WTC11 (cell line): ENCODE measurements at regions not wholly inside any gene's neighbourhood (a gene's known extent, or its start where the extent isn't known, plus 50 kb on each side); places are given as distances from the start of the nearest gene placed in this dataset.

Experiments
- ATAC-seq: fragments of 200-7000 bp; cut with Tn5 transposase; 2 replicates; pipeline ENCODE4 v1.10.0; 2021; ENCODE audit warnings: mild to moderate bottlenecking, moderate library complexity
- CTCF ChIA-PET: fragments of 300-600 bp; sonication (Branson Sonifier 250); formaldehyde crosslinking; loops from one replicate; lab custom pipeline; 2021; ENCODE audit warnings: antibody characterized with exemption; lab: Charles Lee
- POLR2A ChIA-PET: fragments of 350-600 bp; sonication (Branson Sonifier 250); formaldehyde crosslinking; loops from one replicate; lab custom pipeline; 2021; ENCODE audit warnings: antibody characterized with exemption; lab: Charles Lee
- DNase-seq: peaks from one replicate; pipeline ENCODE4 v3.0.0; 2021; ENCODE audit warnings: low spot score
- H3K27ac Mint-ChIP-seq: 2 replicates; pipeline ENCODE4 v1.8.0; 2021; ENCODE audit warnings: mixed read lengths
- H3K27me3 Mint-ChIP-seq: 2 replicates; pipeline ENCODE4 v1.8.0; 2021; ENCODE audit warnings: low read depth, mild to moderate bottlenecking, moderate library complexity, mixed read lengths
- H3K36me3 Mint-ChIP-seq: 2 replicates; pipeline ENCODE4 v1.8.0; 2021; ENCODE audit warnings: mixed read lengths
- H3K4me1 Mint-ChIP-seq: 2 replicates; pipeline ENCODE4 v1.8.0; 2022; ENCODE audit warnings: mixed read lengths
- H3K4me3 Mint-ChIP-seq: 2 replicates; pipeline ENCODE4 v1.8.0; 2021; ENCODE audit warnings: mild to moderate bottlenecking, moderate library complexity, mixed read lengths
- H3K9me3 Mint-ChIP-seq: 2 replicates; pipeline ENCODE4 v1.8.0; 2021; ENCODE audit warnings: mixed read lengths
- ATF1 ChIP-seq: sonication (generic); formaldehyde crosslinking; IDR thresholded peaks from 2 replicates; pipeline ENCODE4 v1.8.1; 2023; ENCODE audit warnings: mild to moderate bottlenecking, moderate library complexity, missing genetic modification reagents
- CREB1 ChIP-seq: sonication (generic); formaldehyde crosslinking; IDR thresholded peaks from 2 replicates; pipeline ENCODE4 v1.8.0; 2023; ENCODE audit warnings: mild to moderate bottlenecking, missing genetic modification reagents
- CREM ChIP-seq: sonication (generic); formaldehyde crosslinking; IDR thresholded peaks from 2 replicates; pipeline ENCODE4 v1.8.1; 2022; ENCODE audit warnings: mild to moderate bottlenecking, missing genetic modification reagents, moderate library complexity
- ESRRA ChIP-seq: sonication (generic); formaldehyde crosslinking; IDR thresholded peaks from 2 replicates; pipeline ENCODE4 v1.8.1; 2022; ENCODE audit warnings: mild to moderate bottlenecking, missing genetic modification reagents, borderline replicate concordance
- HMGA2 ChIP-seq: fragments of 250-450 bp; sonication (Bioruptor Pico); IDR thresholded peaks from 2 replicates; pipeline ENCODE4 v1.4.0; 2021; ENCODE audit warnings: mild to moderate bottlenecking, moderate library complexity
- MXD4 ChIP-seq: fragments of 250-450 bp; sonication (Bioruptor Pico); IDR thresholded peaks from 2 replicates; pipeline ENCODE4 v1.8.0; 2021; ENCODE audit warnings: mild to moderate bottlenecking, moderate library complexity, borderline replicate concordance
- NR2C2 ChIP-seq: sonication (generic); formaldehyde crosslinking; IDR thresholded peaks from 2 replicates; pipeline ENCODE4 v1.8.0; 2022; ENCODE audit warnings: mild to moderate bottlenecking, missing genetic modification reagents
- RELA ChIP-seq: sonication (generic); formaldehyde crosslinking; IDR thresholded peaks from 2 replicates; pipeline ENCODE4 v1.8.1; 2022; ENCODE audit warnings: missing genetic modification reagents, mild to moderate bottlenecking, borderline replicate concordance
- USF1 ChIP-seq: sonication (generic); formaldehyde crosslinking; IDR thresholded peaks from 2 replicates; pipeline ENCODE4 v1.8.0; 2022; ENCODE audit warnings: mild to moderate bottlenecking, missing genetic modification reagents
- ZNF232 ChIP-seq: sonication (generic); formaldehyde crosslinking; IDR thresholded peaks from 2 replicates; pipeline ENCODE4 v1.8.0; 2022; ENCODE audit warnings: mild to moderate bottlenecking, missing genetic modification reagents
- ZNF416 ChIP-seq: fragments of 250-450 bp; sonication (Bioruptor Pico); IDR thresholded peaks from 2 replicates; pipeline ENCODE4 v1.9.0; 2021; ENCODE audit warnings: mild to moderate bottlenecking, inconsistent platforms
- TF ChIP-seq, protein P1 (sequence below): sonication (generic); formaldehyde crosslinking; IDR thresholded peaks from 2 replicates; pipeline ENCODE4 v1.8.1; 2022; ENCODE audit warnings: low read depth, missing genetic modification reagents, borderline replicate concordance
- TF ChIP-seq, protein P2 (sequence below): fragments of 200-600 bp; IDR thresholded peaks from 2 replicates; pipeline ENCODE4 v1.8.0; 2022; ENCODE audit warnings: antibody characterized with exemption
- TF ChIP-seq, protein P3 (sequence below): sonication (generic); formaldehyde crosslinking; IDR thresholded peaks from 2 replicates; pipeline ENCODE4 v1.8.0; 2022; ENCODE audit warnings: mild to moderate bottlenecking, missing genetic modification reagents
- TF ChIP-seq, protein P4 (sequence below): sonication (generic); formaldehyde crosslinking; IDR thresholded peaks from 2 replicates; pipeline ENCODE4 v1.8.1; 2023; ENCODE audit warnings: mild to moderate bottlenecking, missing genetic modification reagents, borderline replicate concordance

DNA sequence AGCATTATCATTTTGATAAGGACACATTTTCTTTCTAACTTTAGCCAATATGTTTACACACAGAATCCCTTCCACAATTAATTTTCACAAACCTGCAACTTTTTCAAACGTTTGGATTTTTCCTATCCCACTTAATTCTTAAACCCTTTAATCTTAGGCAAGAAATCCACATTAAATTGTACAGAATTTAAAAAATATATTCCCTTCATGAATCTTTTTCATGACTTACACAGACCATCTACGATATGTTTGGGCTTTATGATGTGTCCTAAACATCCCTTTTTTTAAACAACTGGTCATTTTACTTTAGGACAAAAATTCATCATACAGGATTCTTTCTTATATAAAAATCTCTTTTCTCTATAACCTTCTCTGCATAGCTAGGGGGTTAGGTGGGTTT is 241.5 kb upstream of the CNTNAP4 start (continued):
- TF ChIP-seq USF1 (CRISPR knock-in tag), result no peak
- no peak for TF ChIP-seq MXD4 (CRISPR knock-in tag)
- TF ChIP-seq, protein P1, sequence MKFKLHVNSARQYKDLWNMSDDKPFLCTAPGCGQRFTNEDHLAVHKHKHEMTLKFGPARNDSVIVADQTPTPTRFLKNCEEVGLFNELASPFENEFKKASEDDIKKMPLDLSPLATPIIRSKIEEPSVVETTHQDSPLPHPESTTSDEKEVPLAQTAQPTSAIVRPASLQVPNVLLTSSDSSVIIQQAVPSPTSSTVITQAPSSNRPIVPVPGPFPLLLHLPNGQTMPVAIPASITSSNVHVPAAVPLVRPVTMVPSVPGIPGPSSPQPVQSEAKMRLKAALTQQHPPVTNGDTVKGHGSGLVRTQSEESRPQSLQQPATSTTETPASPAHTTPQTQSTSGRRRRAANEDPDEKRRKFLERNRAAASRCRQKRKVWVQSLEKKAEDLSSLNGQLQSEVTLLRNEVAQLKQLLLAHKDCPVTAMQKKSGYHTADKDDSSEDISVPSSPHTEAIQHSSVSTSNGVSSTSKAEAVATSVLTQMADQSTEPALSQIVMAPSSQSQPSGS (CRISPR knock-in tag), result no peak
- no peak for TF ChIP-seq CREB1 (CRISPR knock-in tag)

DNA sequence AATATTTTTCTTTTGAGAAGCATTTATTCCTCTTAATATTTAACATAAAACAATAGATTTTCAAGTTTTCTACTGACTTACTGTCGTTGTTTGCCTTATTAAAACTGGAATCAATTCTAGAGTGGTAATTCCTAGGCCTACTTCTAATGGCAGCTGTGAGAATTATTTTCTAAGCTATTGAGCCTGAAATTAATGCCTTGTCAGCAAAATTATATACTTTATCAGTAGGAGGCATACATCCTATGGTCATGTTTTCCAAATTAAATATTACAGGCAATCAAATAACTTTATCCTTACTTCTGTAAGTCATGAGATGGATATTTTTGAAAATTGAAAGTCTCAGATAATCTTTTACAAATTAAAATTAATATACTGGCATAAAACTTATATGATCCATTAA is 239.1 kb upstream of the CNTNAP4 start:
- DNase-seq (no peak), ATAC-seq (no peak)
- CTCF ChIA-PET, result no interaction called here
- Mint-ChIP-seq H3K4me3 (no peak overlapping the region), H3K36me3 (peaks cover 49% of the 10 kb centered on the region), H3K4me1 (no peaks in the 10 kb centered on the region)
- POLR2A ChIA-PET, result no interaction called here
- TF ChIP-seq ZNF416 (CRISPR knock-in tag), result no peak
- TF ChIP-seq RELA (CRISPR knock-in tag), result no peak
- no peak for TF ChIP-seq CREM (CRISPR knock-in tag)
- TF ChIP-seq ESRRA, result no peak
- TF ChIP-seq, protein P2, sequence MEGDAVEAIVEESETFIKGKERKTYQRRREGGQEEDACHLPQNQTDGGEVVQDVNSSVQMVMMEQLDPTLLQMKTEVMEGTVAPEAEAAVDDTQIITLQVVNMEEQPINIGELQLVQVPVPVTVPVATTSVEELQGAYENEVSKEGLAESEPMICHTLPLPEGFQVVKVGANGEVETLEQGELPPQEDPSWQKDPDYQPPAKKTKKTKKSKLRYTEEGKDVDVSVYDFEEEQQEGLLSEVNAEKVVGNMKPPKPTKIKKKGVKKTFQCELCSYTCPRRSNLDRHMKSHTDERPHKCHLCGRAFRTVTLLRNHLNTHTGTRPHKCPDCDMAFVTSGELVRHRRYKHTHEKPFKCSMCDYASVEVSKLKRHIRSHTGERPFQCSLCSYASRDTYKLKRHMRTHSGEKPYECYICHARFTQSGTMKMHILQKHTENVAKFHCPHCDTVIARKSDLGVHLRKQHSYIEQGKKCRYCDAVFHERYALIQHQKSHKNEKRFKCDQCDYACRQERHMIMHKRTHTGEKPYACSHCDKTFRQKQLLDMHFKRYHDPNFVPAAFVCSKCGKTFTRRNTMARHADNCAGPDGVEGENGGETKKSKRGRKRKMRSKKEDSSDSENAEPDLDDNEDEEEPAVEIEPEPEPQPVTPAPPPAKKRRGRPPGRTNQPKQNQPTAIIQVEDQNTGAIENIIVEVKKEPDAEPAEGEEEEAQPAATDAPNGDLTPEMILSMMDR, result no peak
- TF ChIP-seq, protein P3, sequence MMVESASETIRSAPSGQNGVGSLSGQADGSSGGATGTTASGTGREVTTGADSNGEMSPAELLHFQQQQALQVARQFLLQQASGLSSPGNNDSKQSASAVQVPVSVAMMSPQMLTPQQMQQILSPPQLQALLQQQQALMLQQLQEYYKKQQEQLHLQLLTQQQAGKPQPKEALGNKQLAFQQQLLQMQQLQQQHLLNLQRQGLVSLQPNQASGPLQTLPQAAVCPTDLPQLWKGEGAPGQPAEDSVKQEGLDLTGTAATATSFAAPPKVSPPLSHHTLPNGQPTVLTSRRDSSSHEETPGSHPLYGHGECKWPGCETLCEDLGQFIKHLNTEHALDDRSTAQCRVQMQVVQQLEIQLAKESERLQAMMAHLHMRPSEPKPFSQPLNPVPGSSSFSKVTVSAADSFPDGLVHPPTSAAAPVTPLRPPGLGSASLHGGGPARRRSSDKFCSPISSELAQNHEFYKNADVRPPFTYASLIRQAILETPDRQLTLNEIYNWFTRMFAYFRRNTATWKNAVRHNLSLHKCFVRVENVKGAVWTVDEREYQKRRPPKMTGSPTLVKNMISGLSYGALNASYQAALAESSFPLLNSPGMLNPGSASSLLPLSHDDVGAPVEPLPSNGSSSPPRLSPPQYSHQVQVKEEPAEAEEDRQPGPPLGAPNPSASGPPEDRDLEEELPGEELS (CRISPR knock-in tag), result no peak
- TF ChIP-seq, protein P4, sequence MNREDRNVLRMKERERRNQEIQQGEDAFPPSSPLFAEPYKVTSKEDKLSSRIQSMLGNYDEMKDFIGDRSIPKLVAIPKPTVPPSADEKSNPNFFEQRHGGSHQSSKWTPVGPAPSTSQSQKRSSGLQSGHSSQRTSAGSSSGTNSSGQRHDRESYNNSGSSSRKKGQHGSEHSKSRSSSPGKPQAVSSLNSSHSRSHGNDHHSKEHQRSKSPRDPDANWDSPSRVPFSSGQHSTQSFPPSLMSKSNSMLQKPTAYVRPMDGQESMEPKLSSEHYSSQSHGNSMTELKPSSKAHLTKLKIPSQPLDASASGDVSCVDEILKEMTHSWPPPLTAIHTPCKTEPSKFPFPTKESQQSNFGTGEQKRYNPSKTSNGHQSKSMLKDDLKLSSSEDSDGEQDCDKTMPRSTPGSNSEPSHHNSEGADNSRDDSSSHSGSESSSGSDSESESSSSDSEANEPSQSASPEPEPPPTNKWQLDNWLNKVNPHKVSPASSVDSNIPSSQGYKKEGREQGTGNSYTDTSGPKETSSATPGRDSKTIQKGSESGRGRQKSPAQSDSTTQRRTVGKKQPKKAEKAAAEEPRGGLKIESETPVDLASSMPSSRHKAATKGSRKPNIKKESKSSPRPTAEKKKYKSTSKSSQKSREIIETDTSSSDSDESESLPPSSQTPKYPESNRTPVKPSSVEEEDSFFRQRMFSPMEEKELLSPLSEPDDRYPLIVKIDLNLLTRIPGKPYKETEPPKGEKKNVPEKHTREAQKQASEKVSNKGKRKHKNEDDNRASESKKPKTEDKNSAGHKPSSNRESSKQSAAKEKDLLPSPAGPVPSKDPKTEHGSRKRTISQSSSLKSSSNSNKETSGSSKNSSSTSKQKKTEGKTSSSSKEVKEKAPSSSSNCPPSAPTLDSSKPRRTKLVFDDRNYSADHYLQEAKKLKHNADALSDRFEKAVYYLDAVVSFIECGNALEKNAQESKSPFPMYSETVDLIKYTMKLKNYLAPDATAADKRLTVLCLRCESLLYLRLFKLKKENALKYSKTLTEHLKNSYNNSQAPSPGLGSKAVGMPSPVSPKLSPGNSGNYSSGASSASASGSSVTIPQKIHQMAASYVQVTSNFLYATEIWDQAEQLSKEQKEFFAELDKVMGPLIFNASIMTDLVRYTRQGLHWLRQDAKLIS (CRISPR knock-in tag), result no peak
- TF ChIP-seq, all 79 proteins: peak for 0
- no peak overlapping the region for H3K27ac Mint-ChIP-seq
- H3K9me3 Mint-ChIP-seq, result peaks cover 67% of the 10 kb centered on the region
- H3K27me3 Mint-ChIP-seq, result peaks cover 6% of the 10 kb centered on the region; the same call in 1 of the 2 replicates

- no peak for DNase-seq
- H3K27ac Mint-ChIP-seq, result no peak overlapping the region
- no peak overlapping the region for H3K4me3 Mint-ChIP-seq
- no peak for ATAC-seq
- H3K27me3 Mint-ChIP-seq, result no peaks in the 10 kb centered on the region
- ChIA-PET CTCF (no interaction called here), POLR2A (no interaction called here)
- TF ChIP-seq NR2C2 (CRISPR knock-in tag), result no peak
- TF ChIP-seq ATF1, result no peak
- TF ChIP-seq HMGA2, result no peak
- no peak for TF ChIP-seq ZNF232
- H3K36me3 Mint-ChIP-seq, result peaks cover 12% of the 10 kb centered on the region
- H3K9me3 Mint-ChIP-seq, result peaks cover 74% of the 10 kb centered on the region
- H3K4me1 Mint-ChIP-seq, result no peaks in the 10 kb centered on the region
Measured at GRCh38 chr16:76052725-76053124, 224.5 kb upstream of the CNTNAP4 start.
